ENCODE measurements at regions not wholly inside any gene's neighbourhood (a gene's known extent, or its start where the extent isn't known, plus 50 kb on each side); places are given as distances from the start of the nearest gene placed in this dataset.

GRCh38 chr10:118960157-118961090 is 69.1 kb upstream of the NANOS1 start:
- TF ChIP-seq CTCF (IDR thresholded peaks at IDR 0.05) (no peak), POLR2A (IDR thresholded peaks at IDR 0.05) (no peak), POLR2AphosphoS5 (IDR thresholded peaks at IDR 0.05) (no peak)

Measured in stomach (tissue), 4 donors.